Liver (tissue), 3 donors: ENCODE measurements at regions not wholly inside any gene's neighbourhood (a gene's known extent, or its start where the extent isn't known, plus 50 kb on each side); places are given as distances from the start of the nearest gene placed in this dataset.

Source experiments
- GABPA ChIP-seq, 2 donors: IDR thresholded peaks in 1 of 2; conservative IDR thresholded peaks in 1 of 2; 2 replicates each; pipeline ENCODE4 v1.6.1; 2016; ENCODE audit warnings: antibody characterized with exemption in 2 of 2, mild to moderate bottlenecking in 1 of 2, moderate library complexity in 1 of 2
- JUND ChIP-seq, 2 donors: IDR thresholded peaks; 2 replicates each; pipeline ENCODE4 v1.6.1; 2016; ENCODE audit warnings: antibody characterized with exemption in 2 of 2
- RAD21 ChIP-seq, 2 donors: IDR thresholded peaks; 2 replicates each; pipeline ENCODE4 v1.6.1; 2016; ENCODE audit warnings: antibody characterized with exemption in 2 of 2, mild to moderate bottlenecking in 2 of 2
- SP1 ChIP-seq: IDR thresholded peaks from 2 replicates; pipeline ENCODE4 v1.6.1; 2018; ENCODE audit warnings: antibody characterized with exemption, mild to moderate bottlenecking
- TAF1 ChIP-seq: conservative IDR thresholded peaks from 2 replicates; pipeline ENCODE4 v1.6.1; 2016; ENCODE audit warnings: antibody characterized with exemption, mild to moderate bottlenecking
- TF ChIP-seq, protein P1 (sequence below): fragments of 150-350 bp; IDR thresholded peaks from 2 replicates; pipeline ENCODE4 v1.5.1; 2017; ENCODE audit warnings: improper control_type of control experiment, low read depth, low read length; ENCODE audit not compliant: missing input control
- TF ChIP-seq, protein P2 (sequence below): IDR thresholded peaks from 2 replicates; pipeline ENCODE4 v1.6.1; 2016; ENCODE audit warnings: antibody characterized with exemption
- TF ChIP-seq, protein P3 (sequence below): IDR thresholded peaks from 2 replicates; pipeline ENCODE4 v1.6.1; 2016; ENCODE audit warnings: antibody characterized with exemption, mild to moderate bottlenecking
- donor health status: healthy.
- donor health status: healthy.

DNA sequence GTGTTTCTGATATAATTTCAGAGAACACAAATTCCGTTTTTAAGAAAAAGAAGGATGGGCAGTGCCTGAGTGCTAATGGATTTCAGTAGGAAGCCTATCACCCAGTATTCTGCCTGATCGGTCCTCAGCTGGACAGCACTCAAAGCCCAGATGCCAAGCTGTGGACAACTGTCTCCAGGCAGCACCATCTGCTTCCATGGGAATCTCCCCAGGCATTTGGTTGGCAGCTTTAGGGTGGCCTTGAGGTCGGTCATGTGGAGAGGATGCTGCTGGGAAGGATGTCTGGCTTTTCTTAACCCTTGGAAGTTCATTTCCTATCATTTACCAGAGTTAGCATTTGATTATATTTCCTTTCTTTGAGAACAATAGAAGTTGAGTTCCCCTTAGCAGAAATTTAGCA is 311.7 kb downstream of the TBC1D4 start:
- TF ChIP-seq, protein P1, sequence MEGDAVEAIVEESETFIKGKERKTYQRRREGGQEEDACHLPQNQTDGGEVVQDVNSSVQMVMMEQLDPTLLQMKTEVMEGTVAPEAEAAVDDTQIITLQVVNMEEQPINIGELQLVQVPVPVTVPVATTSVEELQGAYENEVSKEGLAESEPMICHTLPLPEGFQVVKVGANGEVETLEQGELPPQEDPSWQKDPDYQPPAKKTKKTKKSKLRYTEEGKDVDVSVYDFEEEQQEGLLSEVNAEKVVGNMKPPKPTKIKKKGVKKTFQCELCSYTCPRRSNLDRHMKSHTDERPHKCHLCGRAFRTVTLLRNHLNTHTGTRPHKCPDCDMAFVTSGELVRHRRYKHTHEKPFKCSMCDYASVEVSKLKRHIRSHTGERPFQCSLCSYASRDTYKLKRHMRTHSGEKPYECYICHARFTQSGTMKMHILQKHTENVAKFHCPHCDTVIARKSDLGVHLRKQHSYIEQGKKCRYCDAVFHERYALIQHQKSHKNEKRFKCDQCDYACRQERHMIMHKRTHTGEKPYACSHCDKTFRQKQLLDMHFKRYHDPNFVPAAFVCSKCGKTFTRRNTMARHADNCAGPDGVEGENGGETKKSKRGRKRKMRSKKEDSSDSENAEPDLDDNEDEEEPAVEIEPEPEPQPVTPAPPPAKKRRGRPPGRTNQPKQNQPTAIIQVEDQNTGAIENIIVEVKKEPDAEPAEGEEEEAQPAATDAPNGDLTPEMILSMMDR, result no peak
- no peak for TF ChIP-seq SP1
- no peak for TF ChIP-seq RAD21 (IDR thresholded peaks at IDR 0.05)
- no peak for TF ChIP-seq GABPA (IDR thresholded peaks at IDR 0.05 in 1 of 2, conservative IDR thresholded peaks at IDR 0.05 in 1 of 2)
- TF ChIP-seq, protein P2, sequence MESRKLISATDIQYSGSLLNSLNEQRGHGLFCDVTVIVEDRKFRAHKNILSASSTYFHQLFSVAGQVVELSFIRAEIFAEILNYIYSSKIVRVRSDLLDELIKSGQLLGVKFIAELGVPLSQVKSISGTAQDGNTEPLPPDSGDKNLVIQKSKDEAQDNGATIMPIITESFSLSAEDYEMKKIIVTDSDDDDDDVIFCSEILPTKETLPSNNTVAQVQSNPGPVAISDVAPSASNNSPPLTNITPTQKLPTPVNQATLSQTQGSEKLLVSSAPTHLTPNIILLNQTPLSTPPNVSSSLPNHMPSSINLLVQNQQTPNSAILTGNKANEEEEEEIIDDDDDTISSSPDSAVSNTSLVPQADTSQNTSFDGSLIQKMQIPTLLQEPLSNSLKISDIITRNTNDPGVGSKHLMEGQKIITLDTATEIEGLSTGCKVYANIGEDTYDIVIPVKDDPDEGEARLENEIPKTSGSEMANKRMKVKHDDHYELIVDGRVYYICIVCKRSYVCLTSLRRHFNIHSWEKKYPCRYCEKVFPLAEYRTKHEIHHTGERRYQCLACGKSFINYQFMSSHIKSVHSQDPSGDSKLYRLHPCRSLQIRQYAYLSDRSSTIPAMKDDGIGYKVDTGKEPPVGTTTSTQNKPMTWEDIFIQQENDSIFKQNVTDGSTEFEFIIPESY, result no peak
- TF ChIP-seq, protein P3, sequence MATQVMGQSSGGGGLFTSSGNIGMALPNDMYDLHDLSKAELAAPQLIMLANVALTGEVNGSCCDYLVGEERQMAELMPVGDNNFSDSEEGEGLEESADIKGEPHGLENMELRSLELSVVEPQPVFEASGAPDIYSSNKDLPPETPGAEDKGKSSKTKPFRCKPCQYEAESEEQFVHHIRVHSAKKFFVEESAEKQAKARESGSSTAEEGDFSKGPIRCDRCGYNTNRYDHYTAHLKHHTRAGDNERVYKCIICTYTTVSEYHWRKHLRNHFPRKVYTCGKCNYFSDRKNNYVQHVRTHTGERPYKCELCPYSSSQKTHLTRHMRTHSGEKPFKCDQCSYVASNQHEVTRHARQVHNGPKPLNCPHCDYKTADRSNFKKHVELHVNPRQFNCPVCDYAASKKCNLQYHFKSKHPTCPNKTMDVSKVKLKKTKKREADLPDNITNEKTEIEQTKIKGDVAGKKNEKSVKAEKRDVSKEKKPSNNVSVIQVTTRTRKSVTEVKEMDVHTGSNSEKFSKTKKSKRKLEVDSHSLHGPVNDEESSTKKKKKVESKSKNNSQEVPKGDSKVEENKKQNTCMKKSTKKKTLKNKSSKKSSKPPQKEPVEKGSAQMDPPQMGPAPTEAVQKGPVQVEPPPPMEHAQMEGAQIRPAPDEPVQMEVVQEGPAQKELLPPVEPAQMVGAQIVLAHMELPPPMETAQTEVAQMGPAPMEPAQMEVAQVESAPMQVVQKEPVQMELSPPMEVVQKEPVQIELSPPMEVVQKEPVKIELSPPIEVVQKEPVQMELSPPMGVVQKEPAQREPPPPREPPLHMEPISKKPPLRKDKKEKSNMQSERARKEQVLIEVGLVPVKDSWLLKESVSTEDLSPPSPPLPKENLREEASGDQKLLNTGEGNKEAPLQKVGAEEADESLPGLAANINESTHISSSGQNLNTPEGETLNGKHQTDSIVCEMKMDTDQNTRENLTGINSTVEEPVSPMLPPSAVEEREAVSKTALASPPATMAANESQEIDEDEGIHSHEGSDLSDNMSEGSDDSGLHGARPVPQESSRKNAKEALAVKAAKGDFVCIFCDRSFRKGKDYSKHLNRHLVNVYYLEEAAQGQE, result no peak
- TF ChIP-seq TAF1, result no peak
- no peak for TF ChIP-seq JUND (IDR thresholded peaks at IDR 0.05)
